ENCODE measurements at regions not wholly inside any gene's neighbourhood (a gene's known extent, or its start where the extent isn't known, plus 50 kb on each side); places are given as distances from the start of the nearest gene placed in this dataset.

DNA sequence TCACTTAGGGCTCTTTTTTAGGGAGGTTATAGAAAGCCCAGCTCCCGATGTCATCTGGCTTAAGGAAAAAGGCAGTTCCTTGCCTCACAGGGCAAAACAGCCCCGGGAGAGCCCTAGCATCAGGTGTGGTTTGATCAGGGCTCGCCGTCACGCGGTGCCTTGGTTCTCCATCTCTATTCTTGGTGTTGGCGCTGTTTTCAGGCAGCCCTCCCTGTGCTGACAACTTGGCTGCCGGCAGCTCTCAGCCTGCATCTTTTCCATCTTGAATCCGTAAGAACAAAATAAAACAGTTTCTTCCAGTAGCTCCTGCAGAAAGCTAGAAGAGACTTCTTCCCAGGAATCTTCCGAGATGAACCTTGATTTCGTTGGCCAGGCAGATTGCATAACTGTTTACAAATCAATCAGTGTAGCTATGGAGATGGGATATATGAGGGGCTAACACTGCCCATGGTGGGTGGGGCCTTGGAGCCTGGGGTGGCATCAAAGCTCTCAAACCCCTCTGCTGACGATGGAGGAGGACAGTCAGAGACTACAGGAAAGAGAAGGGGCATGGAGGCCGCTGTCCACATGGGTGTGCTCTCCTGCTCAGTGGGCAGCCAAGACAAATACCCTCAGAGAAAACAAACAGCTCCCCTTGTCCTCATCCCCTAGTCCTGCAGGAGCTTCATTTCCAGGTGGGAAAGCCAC is 370.7 kb upstream of the C1orf174 start:
- no peak for DNase-seq (ENCODE audit: low read depth, low spot score)
- H3K4me3 ChIP-seq (ENCODE audit: low read length): no peak overlapping the region

DNA sequence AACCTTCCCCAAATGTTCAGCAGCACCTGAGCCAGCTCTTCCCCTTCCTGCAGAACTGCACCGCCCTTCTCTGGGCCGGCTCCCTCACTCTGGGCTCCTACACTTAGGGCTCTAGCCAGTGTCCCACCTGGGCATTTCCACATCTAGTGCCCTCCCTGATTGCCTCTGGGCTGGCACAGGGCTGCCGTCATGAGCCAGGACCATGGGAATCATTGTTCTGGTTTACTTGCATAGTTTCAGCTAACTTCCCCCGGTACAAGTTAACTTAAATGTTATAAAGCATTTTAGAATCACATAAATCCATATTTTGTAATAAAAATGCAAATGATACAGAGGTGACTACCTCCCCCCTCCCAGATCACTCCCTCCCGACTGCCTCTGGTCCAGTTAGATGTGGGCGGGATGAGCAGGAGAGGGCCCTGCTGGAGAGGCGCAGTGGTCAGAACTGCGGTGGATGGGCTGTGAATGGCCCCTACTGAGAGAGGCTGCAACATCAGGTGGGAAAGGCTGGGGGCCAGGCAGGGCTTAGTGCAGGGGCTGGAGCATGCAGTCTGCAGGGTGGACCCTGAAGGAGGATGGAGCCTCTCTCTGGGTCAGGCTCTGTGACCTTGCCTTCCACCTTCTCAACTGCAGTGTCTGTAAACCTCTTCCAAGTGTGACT is 371.4 kb upstream of the C1orf174 start:
- H3K4me3 ChIP-seq (ENCODE audit: low read length): no peak overlapping the region
- DNase-seq (ENCODE audit: low read depth, low spot score): no peak

DNA sequence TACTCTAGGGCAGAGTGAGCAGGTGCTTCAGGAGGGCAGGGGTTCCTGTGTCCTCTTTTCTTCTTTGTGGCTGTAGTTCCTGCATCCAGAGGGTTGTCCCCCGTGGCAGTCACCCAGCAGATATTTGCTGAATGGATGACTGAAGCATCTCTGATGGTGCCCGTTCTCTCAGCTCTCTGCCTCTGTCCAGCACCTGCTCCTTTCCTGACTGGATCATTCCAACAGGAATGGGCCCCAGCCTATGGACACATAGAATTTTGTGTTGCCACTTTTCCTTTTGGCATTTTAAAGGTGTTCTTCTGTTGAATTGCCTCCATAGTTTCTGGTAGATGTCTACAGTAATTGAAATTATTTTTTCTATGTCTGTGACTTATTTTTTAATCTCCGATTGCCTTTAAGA is 372.5 kb upstream of the C1orf174 start:
- no peak for DNase-seq (ENCODE audit: low read depth, low spot score)
- no peak overlapping the region for H3K4me3 ChIP-seq (ENCODE audit: low read length)

DNA sequence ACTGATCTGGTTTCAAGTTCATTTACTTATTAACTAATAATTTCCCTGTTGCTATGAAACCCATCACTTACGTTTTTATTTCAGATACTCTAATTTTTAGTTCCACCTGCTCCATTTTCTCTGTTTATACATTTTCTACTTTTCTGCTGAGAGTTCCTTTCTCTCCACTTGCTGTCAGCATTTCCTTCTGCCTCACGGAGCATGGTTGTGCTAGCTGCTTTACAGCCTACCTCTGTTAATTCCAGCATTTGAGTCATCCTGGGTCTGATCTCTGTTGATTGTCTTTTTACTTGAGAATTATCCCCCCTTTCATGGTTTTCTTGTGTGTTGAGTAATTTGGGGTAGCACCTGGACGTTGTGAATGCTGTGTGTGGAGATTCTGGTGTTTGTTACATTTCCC is 373.2 kb upstream of the C1orf174 start:
- DNase-seq (ENCODE audit: low read depth, low spot score): no peak
- no peak overlapping the region for H3K4me3 ChIP-seq (ENCODE audit: low read length)

DNA sequence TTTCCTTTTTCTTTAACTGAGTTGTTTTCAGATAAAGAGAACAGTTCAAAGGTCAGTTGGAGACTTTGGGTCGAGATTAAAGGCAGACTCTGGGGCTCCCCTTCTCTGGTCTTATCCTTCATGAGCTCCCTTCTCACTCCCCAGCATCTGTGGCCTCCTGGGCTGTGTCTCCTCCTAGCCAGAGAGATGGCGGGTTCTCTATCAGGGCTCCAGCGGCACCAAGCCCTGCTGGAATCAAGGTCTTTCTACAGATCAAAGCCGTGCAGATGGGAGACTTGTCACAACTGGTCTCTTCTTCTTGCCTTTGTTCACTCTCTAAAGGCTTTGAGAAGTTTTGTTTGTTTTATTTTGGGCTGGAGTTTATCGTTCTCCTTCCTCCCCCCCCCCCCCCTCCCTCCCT is 373.7 kb upstream of the C1orf174 start:
- no peak overlapping the region for H3K4me3 ChIP-seq (ENCODE audit: low read length)

DNA sequence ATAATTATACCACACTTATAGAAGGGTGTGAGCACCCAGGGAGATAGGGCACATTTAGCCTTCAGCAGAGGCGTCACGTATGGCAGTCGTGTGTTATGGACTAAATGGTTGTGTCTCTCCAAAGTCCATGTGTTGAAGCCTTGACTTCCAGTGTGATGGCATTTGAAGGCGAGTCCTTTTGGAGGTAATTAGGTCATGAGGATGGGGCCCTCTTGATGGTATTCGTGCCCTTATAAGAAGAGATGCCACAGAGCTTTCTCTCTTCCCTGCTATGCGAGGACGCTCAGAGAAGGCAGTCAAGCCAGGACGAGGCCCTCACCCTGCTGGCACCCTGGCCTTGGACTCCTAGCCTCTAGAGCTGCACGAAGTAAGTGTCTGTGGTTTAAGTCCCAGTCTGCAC is 375.0 kb upstream of the C1orf174 start:
- no peak overlapping the region for H3K4me3 ChIP-seq (ENCODE audit: low read length)
- no peak for DNase-seq (ENCODE audit: low read depth, low spot score)

More for the DNA sequence above, 373.7 kb upstream of the C1orf174 start:
- no peak for DNase-seq (ENCODE audit: low read depth, low spot score)

DNA sequence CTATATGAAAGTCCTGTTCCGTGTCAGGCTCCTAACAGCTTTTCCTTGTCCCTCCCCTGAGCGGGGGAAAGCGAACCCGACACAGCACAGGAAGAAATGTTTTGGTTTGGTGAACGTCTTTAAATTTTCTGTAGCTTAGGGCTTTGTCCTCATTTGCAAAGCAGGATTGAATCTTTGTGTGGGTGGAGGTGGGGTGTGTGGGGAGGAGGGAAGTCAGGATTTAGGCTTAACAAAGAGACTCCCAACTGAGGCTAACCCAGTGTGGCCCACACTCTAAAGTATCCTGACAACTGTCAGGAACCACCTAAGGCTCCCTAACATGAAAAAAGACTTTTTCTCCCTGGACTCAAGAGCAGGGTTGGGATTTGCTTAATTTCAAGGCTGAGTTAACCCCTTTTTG is 376.2 kb upstream of the C1orf174 start:
- no peak overlapping the region for H3K4me3 ChIP-seq (ENCODE audit: low read length)
- DNase-seq (ENCODE audit: low read depth, low spot score): no peak

DNA sequence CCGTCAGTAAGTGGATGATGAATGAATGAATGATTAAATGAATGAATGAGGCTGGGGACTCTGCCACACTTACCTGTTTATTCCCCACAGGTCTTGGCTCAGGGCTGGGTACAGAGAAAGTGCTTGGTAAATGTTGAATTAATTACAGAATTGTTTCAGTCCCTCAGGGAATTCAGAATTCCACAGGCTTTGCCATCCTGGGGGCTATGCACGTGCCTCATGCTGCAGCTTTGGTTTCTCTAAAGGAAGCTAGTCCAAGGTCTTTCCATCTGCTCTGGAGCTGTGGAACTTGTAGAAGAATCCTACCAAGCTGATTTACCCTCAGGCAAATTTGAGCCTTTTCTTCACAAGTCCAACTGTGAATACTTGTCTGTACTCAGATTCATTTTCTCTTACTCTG is 376.8 kb upstream of the AJAP1 start:
- H3K4me3 ChIP-seq (ENCODE audit: low read length): no peak overlapping the region
- no peak for DNase-seq (ENCODE audit: low read depth, low spot score)

DNA sequence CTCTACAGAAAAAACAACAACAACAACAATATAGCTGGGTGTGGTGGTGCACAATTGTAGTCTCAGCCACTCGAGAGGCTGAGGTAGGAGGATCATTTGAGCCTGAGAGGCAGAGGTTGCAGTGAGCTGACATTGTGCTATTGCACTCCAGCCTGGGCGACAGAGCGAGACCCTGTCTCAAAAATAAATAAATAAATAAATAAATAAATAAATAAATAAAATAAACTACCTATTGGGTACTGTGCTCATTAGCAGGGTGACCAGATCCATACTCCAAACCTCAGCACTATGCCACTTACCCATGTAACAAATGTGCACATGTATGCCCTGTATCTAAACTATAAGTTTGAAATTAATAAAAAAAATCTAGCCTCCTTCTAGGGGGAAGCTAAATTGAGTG is 369.4 kb upstream of the AJAP1 start:
- H3K4me3 ChIP-seq (ENCODE audit: low read length): no peak overlapping the region
- no peak for DNase-seq (ENCODE audit: low read depth, low spot score)

DNA sequence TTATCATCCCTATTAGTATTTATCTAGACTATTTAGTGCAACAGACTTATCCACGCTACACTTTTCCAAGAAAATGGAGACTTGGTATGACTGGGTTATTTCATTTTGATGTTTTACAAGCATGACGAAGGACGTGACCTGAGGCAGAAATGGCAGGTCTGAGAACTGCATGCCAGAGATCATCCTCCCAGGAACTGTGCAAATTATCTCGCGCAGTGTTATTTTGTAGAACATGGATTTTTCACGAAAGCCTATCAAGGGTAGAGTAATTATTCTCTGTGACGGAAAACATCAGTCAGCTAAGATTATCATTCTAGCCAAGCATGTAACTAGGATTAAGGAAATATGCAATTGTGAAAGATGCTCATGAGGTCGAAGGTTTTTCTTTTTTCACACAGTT is 361.5 kb upstream of the AJAP1 start:
- no peak for DNase-seq (ENCODE audit: low read depth, low spot score)
- no peak overlapping the region for H3K4me3 ChIP-seq (ENCODE audit: low read length)

DNA sequence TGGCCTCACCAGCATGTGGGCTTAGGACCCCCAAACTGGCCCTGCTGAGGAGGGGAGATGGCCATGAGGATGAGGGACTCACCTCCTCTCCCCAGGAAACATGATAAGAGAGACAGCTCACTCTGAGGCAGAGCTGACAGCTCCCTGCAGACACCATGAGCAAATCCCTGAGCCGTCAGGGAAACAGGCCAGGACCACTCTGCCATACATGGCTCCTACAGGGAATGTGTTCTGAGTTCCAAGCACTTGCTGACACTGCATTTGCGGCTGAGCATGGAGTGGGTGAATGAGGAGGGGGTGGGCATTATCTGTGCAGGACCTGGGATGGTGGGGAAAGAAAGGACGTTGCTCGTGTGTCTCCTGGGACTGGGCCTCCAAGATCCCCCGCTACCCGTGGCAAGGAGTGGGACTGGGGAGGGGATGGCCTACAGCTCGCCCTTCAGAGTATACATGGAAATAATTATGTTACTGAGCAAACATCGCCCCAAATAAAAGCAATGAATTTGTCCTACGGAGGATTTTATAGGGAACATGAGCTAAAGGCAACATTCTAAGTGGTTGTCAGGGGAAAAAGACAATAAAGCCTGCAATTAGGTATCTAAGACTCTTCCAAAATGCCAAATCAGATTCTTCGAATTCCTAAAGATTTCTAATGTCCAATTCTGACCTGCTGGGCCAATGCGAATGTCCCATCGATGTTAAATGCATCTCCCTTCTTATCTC is 355.9 kb upstream of the AJAP1 start:
- H3K4me3 ChIP-seq (ENCODE audit: low read length): no peak overlapping the region
- DNase-seq (ENCODE audit: low read depth, low spot score): no peak

DNA sequence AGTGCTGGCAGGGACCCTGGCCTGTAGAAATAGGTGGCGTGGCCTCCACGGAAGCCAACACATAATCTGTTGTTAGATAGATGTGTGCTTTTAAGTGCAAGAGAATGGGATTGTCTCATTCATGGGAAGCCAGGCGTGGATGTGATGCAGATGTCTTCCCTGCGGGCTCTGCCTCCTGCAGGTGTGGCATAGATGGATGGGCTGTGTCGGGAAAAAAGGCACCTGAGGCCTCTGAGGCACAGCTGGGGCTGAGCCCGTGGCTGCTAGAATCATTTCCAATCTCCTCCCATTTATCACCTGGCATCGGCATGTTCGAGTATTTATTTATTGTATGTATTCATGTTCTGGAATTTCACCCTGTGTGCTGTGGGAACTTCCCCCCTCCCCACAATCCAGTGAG is 353.4 kb upstream of the AJAP1 start:
- H3K4me3 ChIP-seq (ENCODE audit: low read length): no peak overlapping the region

DNA sequence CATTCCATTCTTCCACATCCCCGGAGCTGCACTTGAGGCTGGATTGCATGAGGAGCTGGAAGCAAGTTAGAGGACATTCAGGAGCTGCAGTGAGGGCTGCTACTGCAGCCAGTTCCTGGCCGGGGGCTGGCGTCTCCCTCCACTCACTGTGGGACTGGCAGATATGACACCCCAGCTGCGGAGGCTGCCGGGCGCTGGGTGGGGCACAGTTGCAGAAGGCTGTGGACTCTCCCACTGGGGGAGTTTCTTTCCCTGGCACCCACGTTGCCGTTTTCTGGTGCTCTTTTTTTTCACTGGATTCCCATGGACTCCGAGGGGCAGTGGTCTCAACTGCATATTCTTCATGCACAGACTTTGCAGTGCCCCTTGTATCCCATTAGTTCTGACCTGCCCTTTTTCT is 351.1 kb upstream of the AJAP1 start:
- no peak for DNase-seq (ENCODE audit: low read depth, low spot score)
- no peak overlapping the region for H3K4me3 ChIP-seq (ENCODE audit: low read length)

More for the DNA sequence above, 353.4 kb upstream of the AJAP1 start:
- DNase-seq (ENCODE audit: low read depth, low spot score): no peak

DNA sequence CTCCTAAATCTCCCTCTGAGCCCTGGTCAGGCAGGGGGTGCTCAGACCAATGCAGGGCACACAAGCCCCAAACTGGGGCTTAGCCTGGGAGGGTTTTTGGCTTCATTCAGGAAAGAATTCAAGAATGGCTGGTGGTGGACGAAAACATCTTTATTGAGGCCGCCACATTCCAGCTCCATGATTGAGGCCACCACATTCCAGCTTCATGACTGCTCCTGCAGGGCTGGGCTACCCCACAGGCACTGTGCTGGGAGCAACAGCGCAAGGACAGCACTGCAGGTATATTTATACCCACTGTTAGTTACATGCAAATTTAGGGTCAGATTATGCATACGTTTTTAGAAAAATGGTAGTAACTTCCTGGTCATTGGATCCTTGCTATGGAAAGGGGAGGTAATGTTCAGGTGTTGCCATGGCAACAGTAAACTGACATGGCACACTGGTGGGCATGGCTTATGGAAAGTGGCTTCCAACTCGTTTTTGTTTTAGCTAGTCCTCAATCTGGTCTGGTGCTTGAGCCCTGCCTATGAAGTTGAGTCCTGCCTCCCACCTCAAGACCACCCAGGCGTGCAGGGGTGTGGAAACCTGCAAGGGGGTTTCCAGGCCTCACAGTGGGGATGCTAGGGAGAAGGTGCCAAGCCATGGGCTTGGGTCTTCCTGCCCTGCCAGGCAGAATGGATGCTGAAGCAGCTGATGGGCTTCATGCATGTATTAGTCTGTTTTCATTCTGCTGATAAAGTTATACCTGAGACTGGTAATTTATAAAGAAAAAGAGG is 348.7 kb upstream of the AJAP1 start:
- DNase-seq (ENCODE audit: low read depth, low spot score): no peak

DNA sequence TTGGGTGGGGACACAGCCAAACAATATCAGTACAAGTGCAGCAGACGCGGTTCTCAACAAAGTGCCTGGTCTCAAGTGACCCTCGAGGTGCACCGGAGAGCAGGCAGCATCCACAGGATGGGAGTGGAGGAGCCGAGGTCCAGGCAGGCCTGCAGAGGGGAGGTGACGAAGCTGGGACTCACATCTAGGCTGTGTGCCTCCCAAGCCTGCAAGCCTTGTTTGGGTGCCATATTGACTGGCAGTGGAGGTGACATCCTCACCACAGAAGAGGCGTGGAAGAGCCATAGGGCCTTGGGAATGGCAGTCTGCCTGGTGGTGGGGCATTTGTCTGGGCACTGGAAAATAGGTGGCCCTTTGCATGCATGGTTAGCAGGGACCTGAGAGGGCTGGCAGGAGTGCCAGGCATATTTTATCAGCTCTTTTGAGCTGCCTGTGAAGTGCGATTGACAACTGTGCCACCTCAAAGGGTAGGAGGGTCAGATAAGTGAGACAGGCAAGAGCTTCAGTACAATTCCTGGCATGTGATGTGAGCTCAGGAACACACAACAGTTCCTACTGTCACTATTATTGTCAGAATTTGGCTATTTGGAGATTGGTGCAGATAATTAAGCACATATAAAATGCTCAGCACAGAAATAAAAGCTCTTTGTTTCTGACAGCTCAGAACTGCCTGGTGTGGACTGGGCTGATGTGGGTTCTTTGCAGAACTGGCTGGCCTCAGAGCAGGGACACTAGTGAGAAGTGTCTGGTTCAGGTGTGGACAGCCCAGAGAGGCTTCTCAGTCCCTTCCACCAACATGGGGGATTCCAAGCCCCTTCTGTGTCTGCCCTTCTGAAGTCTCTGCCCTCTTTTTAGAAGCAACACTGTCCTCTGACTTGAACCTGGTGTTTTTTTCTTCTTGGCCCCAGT is 347.6 kb upstream of the AJAP1 start:
- no peak for DNase-seq (ENCODE audit: low read depth, low spot score)
- H3K4me3 ChIP-seq (ENCODE audit: low read length): no peak overlapping the region

More for the DNA sequence above, 348.7 kb upstream of the AJAP1 start:
- H3K4me3 ChIP-seq (ENCODE audit: low read length): no peak overlapping the region

DNA sequence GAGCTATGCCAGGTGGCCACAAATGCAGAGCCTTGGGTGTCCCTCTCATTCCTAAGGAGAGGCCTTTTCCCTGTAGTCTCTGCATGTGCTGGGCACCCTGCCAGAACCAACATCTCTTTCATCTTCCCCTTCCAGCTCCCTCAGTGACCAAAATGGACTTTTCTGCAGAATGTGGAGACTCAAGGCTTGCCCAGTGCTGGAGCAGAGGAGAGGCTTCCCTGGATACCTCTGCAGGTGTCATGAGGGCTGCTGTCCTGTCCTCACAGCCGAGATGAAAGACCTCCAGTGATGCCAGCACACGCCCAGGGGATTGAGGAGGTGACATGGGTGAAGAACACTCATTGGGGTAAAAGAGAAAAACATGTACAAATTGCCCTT is 347.0 kb upstream of the AJAP1 start:
- no peak for DNase-seq (ENCODE audit: low read depth, low spot score)
- H3K4me3 ChIP-seq (ENCODE audit: low read length): no peak overlapping the region

DNA sequence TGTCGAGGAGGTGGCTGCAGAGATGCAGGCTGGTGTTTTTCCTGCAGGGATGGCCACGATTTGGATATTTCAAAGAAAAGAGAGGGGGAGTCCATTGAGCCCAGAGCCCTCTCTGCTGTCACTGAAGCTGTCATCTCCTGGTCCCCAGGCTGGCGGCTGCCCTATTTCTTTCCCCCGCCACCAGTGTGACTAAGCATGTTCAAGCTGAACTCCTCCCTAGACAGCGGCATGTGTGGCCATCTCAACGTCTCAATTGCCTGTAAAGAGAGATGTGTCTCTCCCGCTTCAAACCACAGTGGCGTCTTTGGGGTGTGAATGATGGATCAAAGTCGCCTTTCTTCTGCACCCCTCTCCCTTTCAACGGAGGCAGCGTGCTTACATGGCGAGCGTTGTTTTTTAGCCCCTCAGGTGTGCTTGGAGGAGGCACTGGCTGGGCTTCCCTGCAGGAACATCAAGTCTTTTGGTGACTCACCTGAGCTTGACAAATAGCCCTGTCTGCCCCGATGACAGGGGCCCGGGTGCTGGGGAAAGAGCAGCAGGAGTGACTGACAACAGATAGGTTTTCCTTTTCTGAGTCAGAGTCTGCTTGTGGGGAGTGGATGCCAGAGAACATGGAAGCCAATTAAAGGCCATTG is 346.4 kb upstream of the AJAP1 start:
- DNase-seq (ENCODE audit: low read depth, low spot score): no peak
- no peak overlapping the region for H3K4me3 ChIP-seq (ENCODE audit: low read length)

DNA sequence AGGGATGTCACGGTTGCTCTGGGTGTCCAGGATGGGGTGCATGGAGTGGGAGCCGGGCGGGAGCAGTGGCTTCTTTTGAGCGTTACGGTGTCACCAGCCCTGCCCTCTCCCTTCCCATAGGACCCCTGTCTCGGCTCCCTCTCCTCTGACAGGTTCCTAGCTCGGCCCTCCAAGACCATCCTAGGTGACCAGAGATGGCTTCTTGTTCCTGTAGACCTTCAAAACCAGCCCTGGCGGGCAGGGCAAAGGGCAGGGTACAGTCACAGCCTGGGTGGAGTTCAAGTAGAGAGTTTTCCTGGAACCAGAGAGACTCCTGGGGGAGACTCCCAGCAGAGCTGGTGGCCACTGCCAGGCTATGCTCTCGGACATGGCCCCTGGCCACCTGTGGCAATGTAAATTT is 345.6 kb upstream of the AJAP1 start:
- H3K4me3 ChIP-seq (ENCODE audit: low read length): no peak overlapping the region
- DNase-seq (ENCODE audit: low read depth, low spot score): no peak
